22Rv1 (cell line): ENCODE measurements at regions not wholly inside any gene's neighbourhood (a gene's known extent, or its start where the extent isn't known, plus 50 kb on each side); places are given as distances from the start of the nearest gene placed in this dataset.

Source experiments
- H3K27ac ChIP-seq: fragments of 450-650 bp; 2 replicates; pipeline ENCODE4 v1.5.1; 2017
- ZFX ChIP-seq: fragments of 450-650 bp; IDR thresholded peaks from 2 replicates; pipeline ENCODE4 v1.6.1; 2017; ENCODE audit warnings: antibody characterized with exemption, borderline replicate concordance
- TF ChIP-seq, protein P1 (sequence below): fragments of 450-650 bp; IDR thresholded peaks from 2 replicates; pipeline ENCODE4 v1.5.1; 2017; ENCODE audit warnings: mild to moderate bottlenecking

DNA sequence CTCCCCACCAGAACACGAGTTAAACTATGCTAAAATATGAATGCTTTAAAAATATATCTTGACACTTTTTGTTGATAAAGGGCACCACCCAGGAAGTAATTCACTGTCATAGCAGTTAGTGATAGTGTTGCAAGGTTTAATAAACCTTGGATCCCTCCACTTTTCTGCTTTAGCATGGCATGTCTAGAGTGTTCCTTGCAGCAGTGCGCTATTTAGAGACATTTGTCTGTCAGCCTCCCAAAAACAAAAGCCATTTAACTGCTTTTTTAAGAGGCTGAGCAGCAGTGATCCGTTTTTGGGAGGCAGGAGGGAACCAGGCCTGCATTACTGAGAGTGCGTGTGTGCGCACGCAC lies 69.6 kb upstream of the RAB11FIP2 start:
- no peak overlapping the region for H3K27ac ChIP-seq
- TF ChIP-seq, protein P1, sequence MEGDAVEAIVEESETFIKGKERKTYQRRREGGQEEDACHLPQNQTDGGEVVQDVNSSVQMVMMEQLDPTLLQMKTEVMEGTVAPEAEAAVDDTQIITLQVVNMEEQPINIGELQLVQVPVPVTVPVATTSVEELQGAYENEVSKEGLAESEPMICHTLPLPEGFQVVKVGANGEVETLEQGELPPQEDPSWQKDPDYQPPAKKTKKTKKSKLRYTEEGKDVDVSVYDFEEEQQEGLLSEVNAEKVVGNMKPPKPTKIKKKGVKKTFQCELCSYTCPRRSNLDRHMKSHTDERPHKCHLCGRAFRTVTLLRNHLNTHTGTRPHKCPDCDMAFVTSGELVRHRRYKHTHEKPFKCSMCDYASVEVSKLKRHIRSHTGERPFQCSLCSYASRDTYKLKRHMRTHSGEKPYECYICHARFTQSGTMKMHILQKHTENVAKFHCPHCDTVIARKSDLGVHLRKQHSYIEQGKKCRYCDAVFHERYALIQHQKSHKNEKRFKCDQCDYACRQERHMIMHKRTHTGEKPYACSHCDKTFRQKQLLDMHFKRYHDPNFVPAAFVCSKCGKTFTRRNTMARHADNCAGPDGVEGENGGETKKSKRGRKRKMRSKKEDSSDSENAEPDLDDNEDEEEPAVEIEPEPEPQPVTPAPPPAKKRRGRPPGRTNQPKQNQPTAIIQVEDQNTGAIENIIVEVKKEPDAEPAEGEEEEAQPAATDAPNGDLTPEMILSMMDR = no peak

- TF ChIP-seq, protein P1 = no peak
- no peak for TF ChIP-seq ZFX
- H3K27ac ChIP-seq = no peak overlapping the region
These were observed 69.0 kb upstream of the RAB11FIP2 start for GRCh38 chr10:118115701-118116100.

- H3K27ac ChIP-seq = no peak overlapping the region
- TF ChIP-seq ZFX = no peak
- TF ChIP-seq, protein P1 = no peak
These were observed 68.3 kb upstream of the RAB11FIP2 start for GRCh38 chr10:118114992-118115391.

DNA sequence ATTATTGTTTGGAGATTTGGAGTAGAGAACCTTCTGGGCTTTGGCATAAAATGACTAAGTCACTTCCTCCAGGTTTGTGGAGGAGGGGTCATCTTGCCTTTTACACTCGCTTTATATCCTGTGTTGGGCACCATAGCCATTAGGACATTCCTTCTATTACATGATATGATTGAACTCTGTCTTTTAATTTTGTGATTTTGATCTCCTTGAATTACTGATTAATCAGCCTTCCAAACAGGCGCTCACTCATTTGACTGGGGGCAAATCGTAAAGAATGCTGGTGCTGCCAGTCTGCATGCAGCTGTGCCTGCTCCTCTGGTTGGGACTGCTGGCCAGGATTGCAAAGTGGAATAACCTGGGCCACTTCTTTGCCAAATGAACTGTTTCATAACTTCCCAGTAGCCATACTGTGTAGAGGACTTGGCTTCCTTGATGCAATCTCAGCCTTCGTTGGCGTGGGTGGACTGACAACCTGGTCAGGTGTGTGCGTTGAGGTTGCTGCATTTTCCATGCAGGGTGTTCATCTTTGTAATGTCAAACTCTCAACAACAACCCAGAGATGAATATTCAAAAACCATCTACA lies 65.9 kb upstream of the RAB11FIP2 start:
- TF ChIP-seq, protein P1 = no peak
- no peak for TF ChIP-seq ZFX
- H3K27ac ChIP-seq = no peak overlapping the region

DNA sequence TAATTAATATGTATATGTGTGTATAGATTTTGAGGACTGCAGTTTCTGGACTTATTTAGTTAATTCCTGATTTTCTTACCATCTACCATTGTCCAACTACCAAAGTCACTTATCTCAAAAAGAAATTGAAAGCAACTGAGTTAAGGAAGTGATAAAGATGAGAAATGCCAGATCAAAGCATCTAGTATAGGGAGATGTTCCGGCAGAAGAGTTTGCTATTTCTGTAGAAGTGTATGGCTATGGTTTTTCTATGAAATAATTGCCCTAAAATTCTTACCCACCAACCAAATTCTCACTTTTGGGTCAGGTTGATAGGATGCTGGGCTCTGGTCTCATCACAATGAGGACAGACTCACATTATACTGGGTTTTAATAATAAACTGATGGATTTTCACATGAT lies 64.0 kb upstream of the RAB11FIP2 start:
- no peak overlapping the region for H3K27ac ChIP-seq
- TF ChIP-seq, protein P1 = no peak
- TF ChIP-seq ZFX = no peak

DNA sequence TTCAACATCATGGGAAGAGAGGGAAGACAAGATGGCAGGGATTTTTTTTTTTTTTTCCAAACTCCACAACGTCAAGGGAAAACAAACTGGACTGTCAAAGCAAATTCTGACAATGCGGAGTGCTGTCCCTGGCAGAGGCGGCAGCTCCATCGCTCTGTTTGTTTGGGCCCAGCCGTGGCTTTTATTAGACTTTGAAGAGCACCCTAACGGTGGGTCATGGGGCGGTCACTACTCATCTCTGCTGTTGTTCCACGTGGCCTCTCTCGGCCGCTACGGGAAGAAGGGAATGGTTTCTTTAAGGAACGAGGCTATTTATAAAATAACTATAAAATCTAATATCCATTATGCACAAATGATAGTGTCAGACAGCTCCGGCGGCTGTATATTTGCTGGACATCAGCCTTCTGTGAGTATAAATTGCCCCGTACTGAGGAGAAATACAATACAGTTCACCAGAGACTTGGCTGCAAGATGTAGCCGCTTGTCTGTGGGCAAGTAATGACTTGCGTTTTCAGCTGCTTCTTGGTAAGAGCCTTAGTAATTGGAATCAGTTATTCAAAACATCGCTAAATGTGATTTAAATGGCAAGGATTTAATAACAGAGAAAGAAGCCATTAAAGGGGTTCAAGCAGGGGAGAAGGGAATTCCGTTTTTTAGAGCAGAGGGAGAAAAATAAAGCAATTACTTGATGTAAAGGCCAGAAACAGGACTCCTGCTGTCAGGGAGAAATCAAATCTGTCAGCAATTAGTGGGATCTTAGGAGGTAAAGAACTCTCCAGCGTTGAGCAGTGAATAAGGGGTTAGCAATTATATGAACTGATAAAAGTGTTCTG lies 61.7 kb upstream of the RAB11FIP2 start:
- no peak for TF ChIP-seq ZFX
- TF ChIP-seq, protein P1 = no peak
- no peak overlapping the region for H3K27ac ChIP-seq

- TF ChIP-seq, protein P1 = no peak
- TF ChIP-seq ZFX = no peak
- no peak overlapping the region for H3K27ac ChIP-seq
These were observed 60.8 kb upstream of the RAB11FIP2 start for GRCh38 chr10:118107541-118107940.
